Nephron progenitor cell (in vitro differentiated cells): ENCODE measurements at regions not wholly inside any gene's neighbourhood (a gene's known extent, or its start where the extent isn't known, plus 50 kb on each side); places are given as distances from the start of the nearest gene placed in this dataset.
A peak's percentile ranks its signal among the peaks of the same experiment; 100 is the strongest.

ENCODE experiments used
- DNase-seq: peaks from one replicate; pipeline ENCODE4 v3.0.0; 2021
- H3K27ac Mint-ChIP-seq: 2 replicates; pipeline ENCODE4 v1.8.0; 2021; ENCODE audit warnings: mild to moderate bottlenecking, moderate library complexity, mixed read lengths
- H3K27me3 Mint-ChIP-seq: 2 replicates; pipeline ENCODE4 v1.8.0; 2021; ENCODE audit warnings: mild to moderate bottlenecking, low read depth, mixed read lengths; ENCODE audit not compliant: poor library complexity
- H3K36me3 Mint-ChIP-seq: 2 replicates; pipeline ENCODE4 v1.8.0; 2021; ENCODE audit warnings: low read depth, mixed read lengths
- H3K4me1 Mint-ChIP-seq: 2 replicates; pipeline ENCODE4 v1.8.0; 2021; ENCODE audit warnings: mixed read lengths
- H3K4me3 Mint-ChIP-seq: 2 replicates; pipeline ENCODE4 v1.8.0; 2021; ENCODE audit warnings: mild to moderate bottlenecking, moderate library complexity, mixed read lengths
- H3K9me3 Mint-ChIP-seq: 2 replicates; pipeline ENCODE4 v1.8.0; 2021; ENCODE audit warnings: mild to moderate bottlenecking, moderate library complexity, mixed read lengths
- TF ChIP-seq, protein P1 (sequence below): fragments of 200-600 bp; sonication (generic); IDR thresholded peaks from 2 replicates; pipeline ENCODE4 v1.5.0; 2021; ENCODE audit warnings: antibody characterized with exemption

GRCh38 chr7:48734695-48735406 lies 189.5 kb upstream of the CDC14C start:
- TF ChIP-seq, protein P1, sequence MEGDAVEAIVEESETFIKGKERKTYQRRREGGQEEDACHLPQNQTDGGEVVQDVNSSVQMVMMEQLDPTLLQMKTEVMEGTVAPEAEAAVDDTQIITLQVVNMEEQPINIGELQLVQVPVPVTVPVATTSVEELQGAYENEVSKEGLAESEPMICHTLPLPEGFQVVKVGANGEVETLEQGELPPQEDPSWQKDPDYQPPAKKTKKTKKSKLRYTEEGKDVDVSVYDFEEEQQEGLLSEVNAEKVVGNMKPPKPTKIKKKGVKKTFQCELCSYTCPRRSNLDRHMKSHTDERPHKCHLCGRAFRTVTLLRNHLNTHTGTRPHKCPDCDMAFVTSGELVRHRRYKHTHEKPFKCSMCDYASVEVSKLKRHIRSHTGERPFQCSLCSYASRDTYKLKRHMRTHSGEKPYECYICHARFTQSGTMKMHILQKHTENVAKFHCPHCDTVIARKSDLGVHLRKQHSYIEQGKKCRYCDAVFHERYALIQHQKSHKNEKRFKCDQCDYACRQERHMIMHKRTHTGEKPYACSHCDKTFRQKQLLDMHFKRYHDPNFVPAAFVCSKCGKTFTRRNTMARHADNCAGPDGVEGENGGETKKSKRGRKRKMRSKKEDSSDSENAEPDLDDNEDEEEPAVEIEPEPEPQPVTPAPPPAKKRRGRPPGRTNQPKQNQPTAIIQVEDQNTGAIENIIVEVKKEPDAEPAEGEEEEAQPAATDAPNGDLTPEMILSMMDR = no peak
- H3K36me3 Mint-ChIP-seq = peaks cover 9% of the 10 kb centered on the region
- no peak for DNase-seq
- peaks cover 41% of the 10 kb centered on the region for H3K9me3 Mint-ChIP-seq
- no peak overlapping the region for H3K4me3 Mint-ChIP-seq
- H3K27ac Mint-ChIP-seq = peak overlapping the region; percentile 47
- H3K27me3 Mint-ChIP-seq = no peaks in the 10 kb centered on the region
- peaks cover 21% of the 10 kb centered on the region for H3K4me1 Mint-ChIP-seq

GRCh38 chr7:48741545-48741944 lies 182.8 kb upstream of the CDC14C start:
- Mint-ChIP-seq H3K4me1 (no peaks in the 10 kb centered on the region), H3K27me3 (no peaks in the 10 kb centered on the region), H3K4me3 (no peak overlapping the region), H3K9me3 (peaks cover 42% of the 10 kb centered on the region), H3K27ac (no peak overlapping the region), H3K36me3 (peaks cover 14% of the 10 kb centered on the region)
- TF ChIP-seq, protein P1 = no peak
- DNase-seq = no peak

GRCh38 chr7:48742079-48742798 lies 182.1 kb upstream of the CDC14C start:
- TF ChIP-seq, protein P1 = no peak
- Mint-ChIP-seq H3K27ac (peak overlapping the region; percentile 50), H3K4me3 (no peak overlapping the region), H3K27me3 (no peaks in the 10 kb centered on the region), H3K4me1 (no peaks in the 10 kb centered on the region), H3K36me3 (peaks cover 14% of the 10 kb centered on the region), H3K9me3 (peaks cover 37% of the 10 kb centered on the region)
- DNase-seq = no peak

GRCh38 chr7:48748081-48748833 lies 176.1 kb upstream of the CDC14C start:
- H3K27ac Mint-ChIP-seq = no peak overlapping the region
- no peaks in the 10 kb centered on the region for H3K27me3 Mint-ChIP-seq
- no peaks in the 10 kb centered on the region for H3K9me3 Mint-ChIP-seq
- H3K4me3 Mint-ChIP-seq = no peak overlapping the region
- no peaks in the 10 kb centered on the region for H3K4me1 Mint-ChIP-seq
- no peak for DNase-seq
- H3K36me3 Mint-ChIP-seq = no peaks in the 10 kb centered on the region
- TF ChIP-seq, protein P1 = no peak

DNA sequence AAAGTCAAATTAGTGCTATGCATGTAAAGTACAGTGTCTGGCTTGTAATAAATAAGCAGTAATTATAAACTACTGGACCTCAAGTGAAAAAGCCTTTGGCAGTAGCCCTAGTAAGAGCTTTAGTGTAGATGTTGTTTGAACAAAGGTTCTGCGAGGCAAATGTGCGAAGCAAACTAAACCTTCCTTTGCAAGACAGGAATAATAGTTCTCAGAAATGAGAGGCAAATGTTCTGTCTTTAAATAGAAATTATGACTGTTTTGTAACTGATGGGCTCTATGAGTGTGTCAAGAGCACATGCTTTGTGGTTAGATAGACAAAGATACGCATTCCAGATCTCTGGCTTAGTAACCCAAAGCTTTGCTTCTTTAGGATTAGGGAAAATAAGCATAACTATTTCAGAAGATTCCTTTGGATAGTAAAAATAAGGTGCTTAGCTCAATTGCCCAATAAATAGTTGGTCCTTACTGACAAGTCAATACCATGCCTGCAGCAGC lies 169.2 kb upstream of the CDC14C start:
- TF ChIP-seq, protein P1 = no peak
- Mint-ChIP-seq H3K36me3 (no peaks in the 10 kb centered on the region), H3K27me3 (no peaks in the 10 kb centered on the region), H3K4me3 (no peak overlapping the region), H3K9me3 (peaks cover 4% of the 10 kb centered on the region), H3K27ac (no peak overlapping the region), H3K4me1 (peaks cover 8% of the 10 kb centered on the region)
- no peak for DNase-seq
